K562 (cell line): ENCODE measurements at regions not wholly inside any gene's neighbourhood (a gene's known extent, or its start where the extent isn't known, plus 50 kb on each side); places are given as distances from the start of the nearest gene placed in this dataset.

Source experiments
- FOXA3 ChIP-seq, 2 experiments: fragments of 450-650 bp in 1 of 2; sonication (generic) in 1 of 2; formaldehyde crosslinking; IDR thresholded peaks in 1 of 2; conservative IDR thresholded peaks in 1 of 2; 2 replicates each; pipeline versions ENCODE4 v1.4.0 to v1.8.0; 2020 to 2022; ENCODE audit warnings: mild to moderate bottlenecking in 2 of 2, missing genetic modification reagents in 1 of 2
- HMG20A ChIP-seq: fragments of 450-650 bp; formaldehyde crosslinking; conservative IDR thresholded peaks from 2 replicates; pipeline ENCODE4 v1.4.0; 2020; ENCODE audit warnings: mild to moderate bottlenecking, mixed read lengths
- MECOM ChIP-seq: fragments of 250-450 bp; sonication (Bioruptor Pico); IDR thresholded peaks from 2 replicates; pipeline ENCODE4 v1.8.0; 2022; ENCODE audit warnings: inconsistent platforms
- POLR2A ChIP-seq: fragments of 450-650 bp; conservative IDR thresholded peaks from 2 replicates; pipeline ENCODE4 v1.6.1; 2016
- TARDBP ChIP-seq: fragments of 450-650 bp; IDR thresholded peaks from 2 replicates; pipeline ENCODE4 v1.6.1; 2016
- TBL1XR1 ChIP-seq, 2 experiments: IDR thresholded peaks; 2 replicates each; pipeline ENCODE4 v1.6.1; 2012; ENCODE audit warnings: improper control_type of control experiment in 2 of 2, low read length in 2 of 2, mild to moderate bottlenecking in 1 of 2
- TEAD1 ChIP-seq, 2 experiments: fragments of 450-650 bp in 1 of 2; sonication (generic) in 1 of 2; formaldehyde crosslinking; IDR thresholded peaks; 2 replicates each; pipeline versions ENCODE4 v1.4.0 to v1.8.0; 2020 to 2022; ENCODE audit warnings: mild to moderate bottlenecking in 2 of 2, missing genetic modification reagents in 1 of 2
- UBTF ChIP-seq, 2 experiments: IDR thresholded peaks; 2 replicates each; pipeline ENCODE4 v1.6.1; 2012; ENCODE audit warnings: improper control_type of control experiment in 2 of 2, low read depth in 2 of 2, low read length in 2 of 2, borderline replicate concordance in 1 of 2
- ZNF764 ChIP-seq: fragments of 250-450 bp; sonication (Bioruptor Pico); IDR thresholded peaks from 2 replicates; pipeline ENCODE4 v1.4.0; 2020; ENCODE audit warnings: low read depth, mild to moderate bottlenecking, moderate library complexity

GRCh38 chr17:52979921-52980320 lies 821.4 kb upstream of the CA10 start:
- TF ChIP-seq MECOM (no peak), POLR2A (no peak), TARDBP (no peak), TEAD1 (CRISPR knock-in tag; IDR thresholded peaks at IDR 0.05) (no peak), TBL1XR1 (IDR thresholded peaks at IDR 0.05; ENCODE audit: low read length in 2 of 2) (no peak), UBTF (IDR thresholded peaks at IDR 0.05; ENCODE audit: borderline replicate concordance in 1 of 2, low read depth in 2 of 2, low read length in 2 of 2) (no peak), HMG20A (CRISPR knock-in tag) (no peak), ZNF764 (no peak), FOXA3 (CRISPR knock-in tag; conservative IDR thresholded peaks at IDR 0.05 in 1 of 2, IDR thresholded peaks at IDR 0.05 in 1 of 2) (no peak)
